CD4-positive, alpha-beta memory T cell (primary cell): ENCODE measurements at regions not wholly inside any gene's neighbourhood (a gene's known extent, or its start where the extent isn't known, plus 50 kb on each side); places are given as distances from the start of the nearest gene placed in this dataset.

Source experiments
- CTCF ChIA-PET: fragments of 350-600 bp; sonication (Branson Sonifier 250); formaldehyde crosslinking; loops from one replicate; lab custom pipeline; 2021; ENCODE audit warnings: inconsistent platforms; ENCODE audit not compliant: partially characterized antibody; lab: Charles Lee
- POLR2A ChIA-PET: fragments of 350-600 bp; sonication (Branson Sonifier 250); formaldehyde crosslinking; loops from one replicate; lab custom pipeline; 2021; ENCODE audit not compliant: partially characterized antibody; lab: Charles Lee
- DNase-seq, 5 donors: peaks; one replicate each; pipeline versions ENCODE4 v3.0.0 to v3.0.0-alpha.2; 2020 to 2022; ENCODE audit warnings: mixed read lengths in 1 of 5
- H3K27ac ChIP-seq: one replicate; pipeline ENCODE4 v1.7.0; 2013; ENCODE audit warnings: low read depth, low read length
- H3K27me3 ChIP-seq: 2 replicates; pipeline ENCODE4 v1.7.0; 2013; ENCODE audit warnings: mild to moderate bottlenecking, low read length, moderate library complexity; ENCODE audit not compliant: insufficient read depth
- H3K36me3 ChIP-seq: 2 replicates; pipeline ENCODE4 v1.7.0; 2013; ENCODE audit warnings: mild to moderate bottlenecking, low read length, moderate library complexity; ENCODE audit not compliant: insufficient read depth
- H3K4me1 ChIP-seq: 2 replicates; pipeline ENCODE4 v1.7.0; 2013; ENCODE audit warnings: mild to moderate bottlenecking, low read length, moderate library complexity; ENCODE audit not compliant: insufficient read depth
- H3K4me3 ChIP-seq, 2 donors: one replicate each; pipeline ENCODE4 v1.7.0; 2013; ENCODE audit warnings: low read length in 2 of 2, mild to moderate bottlenecking in 1 of 2
- H3K9me3 ChIP-seq, 2 donors: one replicate each; pipeline ENCODE4 v1.7.0; 2013; ENCODE audit warnings: low read length in 2 of 2, control low read depth in 1 of 2; ENCODE audit not compliant: control insufficient read depth in 1 of 2
- H3K27ac Mint-ChIP-seq, 7 donors: one replicate each; pipeline ENCODE4 v1.8.0; 2020 to 2021; ENCODE audit warnings: mixed read lengths in 7 of 7, mild to moderate bottlenecking in 6 of 7, inconsistent platforms in 3 of 7, moderate library complexity in 3 of 7
- H3K27me3 Mint-ChIP-seq, 2 donors: one replicate each; pipeline ENCODE4 v1.8.0; 2020 to 2021; ENCODE audit warnings: mixed read lengths in 2 of 2
- H3K36me3 Mint-ChIP-seq, 2 donors: one replicate each; pipeline ENCODE4 v1.8.0; 2020 to 2021; ENCODE audit warnings: mixed read lengths in 2 of 2, inconsistent platforms in 1 of 2, mild to moderate bottlenecking in 1 of 2
- H3K4me1 Mint-ChIP-seq, 4 donors: one replicate each; pipeline ENCODE4 v1.8.0; 2020 to 2021; ENCODE audit warnings: mixed read lengths in 4 of 4, mild to moderate bottlenecking in 1 of 4
- H3K4me3 Mint-ChIP-seq, 8 donors: one replicate each; pipeline ENCODE4 v1.8.0; 2020 to 2021; ENCODE audit warnings: mixed read lengths in 8 of 8, mild to moderate bottlenecking in 7 of 8, moderate library complexity in 6 of 8, inconsistent platforms in 3 of 8
- H3K9me3 Mint-ChIP-seq, 8 donors: one replicate each; pipeline ENCODE4 v1.8.0; 2020 to 2021; ENCODE audit warnings: mixed read lengths in 8 of 8, mild to moderate bottlenecking in 5 of 8, inconsistent platforms in 3 of 8, moderate library complexity in 1 of 8
- intact Hi-C: fragments of 100-400 bp; cut with micrococcal nuclease; formaldehyde crosslinking; loops from one replicate; pipeline ENCODE4 v1.15.1; 2023

DNA sequence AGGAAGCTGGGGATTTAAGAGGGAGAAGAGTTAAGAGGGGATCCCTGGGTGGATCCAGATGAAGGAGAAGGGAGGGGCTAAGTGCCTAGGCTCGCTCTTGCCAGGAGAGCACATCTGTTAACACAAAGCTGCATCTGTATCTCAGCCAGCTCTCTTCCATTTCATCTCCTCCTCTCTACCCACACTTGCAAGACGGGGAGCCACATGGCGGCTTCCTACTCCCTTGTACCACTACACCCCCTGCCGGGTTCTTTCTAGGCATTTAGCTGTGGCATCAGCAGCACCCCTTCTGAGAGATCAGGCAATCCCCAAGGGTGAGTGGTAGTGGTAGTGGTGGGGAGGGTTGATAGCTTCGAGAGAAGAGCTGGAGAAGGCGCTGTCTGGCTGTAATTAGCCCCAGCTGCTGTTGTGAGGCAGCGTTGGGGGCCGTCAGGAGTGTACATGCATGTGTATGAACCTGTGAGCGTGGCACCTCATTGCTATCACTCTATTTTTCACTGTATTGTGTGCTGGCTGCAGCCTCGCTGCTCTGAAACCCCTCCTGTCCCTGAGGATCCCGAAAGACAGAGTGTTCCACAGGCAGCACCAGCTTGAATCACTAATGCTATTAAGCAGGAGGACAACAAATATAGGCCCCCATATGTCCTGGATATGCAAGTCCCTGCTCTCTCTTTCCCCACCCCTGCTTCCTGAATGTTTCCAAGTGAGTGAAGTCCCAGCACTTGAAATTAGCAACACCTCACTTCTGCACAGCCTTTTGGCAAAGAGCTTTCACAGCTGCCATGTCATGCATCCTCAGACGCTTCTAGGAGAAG, 73.7 kb downstream of the RTL9 start:
- H3K27ac Mint-ChIP-seq, result no peak overlapping the region
- Histone ChIP-seq H3K4me1 (no peaks in the 10 kb centered on the region), H3K36me3 (no peaks in the 10 kb centered on the region), H3K9me3 (no peaks in the 10 kb centered on the region), H3K27me3 (no peaks in the 10 kb centered on the region), H3K4me3 (no peak overlapping the region), H3K27ac (no peak overlapping the region)
- no peaks in the 10 kb centered on the region for H3K4me1 Mint-ChIP-seq
- ChIA-PET POLR2A (no interaction called here), CTCF (no interaction called here)
- no peaks in the 10 kb centered on the region for H3K9me3 Mint-ChIP-seq
- DNase-seq, result no peak
- peaks cover 2 to 9% of the 10 kb centered on the region in 2 donors for H3K27me3 Mint-ChIP-seq
- intact Hi-C loops, result no loop called here
- no peaks in the 10 kb centered on the region for H3K36me3 Mint-ChIP-seq
- H3K4me3 Mint-ChIP-seq, result no peak overlapping the region

DNA sequence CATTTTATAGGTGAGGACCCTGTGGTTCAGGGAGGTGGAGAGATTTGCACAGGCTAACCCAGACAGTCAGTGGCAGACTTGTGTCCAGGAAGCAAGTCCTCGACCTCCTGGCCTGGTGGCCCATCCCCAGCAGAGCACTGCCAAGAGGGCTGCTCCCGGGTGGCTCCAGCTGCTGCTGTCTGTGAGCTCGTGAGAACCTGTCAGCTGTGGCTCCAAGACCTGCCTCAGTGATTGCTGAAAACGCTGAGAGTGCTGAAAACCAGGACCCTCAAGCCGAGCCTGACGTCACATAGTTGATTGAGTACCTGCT, 74.2 kb downstream of the RTL9 start:
- no peaks in the 10 kb centered on the region for H3K36me3 ChIP-seq
- Mint-ChIP-seq H3K9me3 (no peaks in the 10 kb centered on the region), H3K4me3 (no peak overlapping the region), H3K27ac (no peak overlapping the region), H3K36me3 (no peaks in the 10 kb centered on the region), H3K27me3 (peaks cover 2 to 9% of the 10 kb centered on the region in 2 donors), H3K4me1 (no peaks in the 10 kb centered on the region)
- H3K27me3 ChIP-seq, result no peaks in the 10 kb centered on the region
- DNase-seq, result no peak
- ChIA-PET POLR2A (no interaction called here), CTCF (no interaction called here)
- H3K4me3 ChIP-seq, result no peak overlapping the region
- H3K4me1 ChIP-seq, result no peaks in the 10 kb centered on the region
- intact Hi-C loops, result no loop called here
- no peaks in the 10 kb centered on the region for H3K9me3 ChIP-seq
- no peak overlapping the region for H3K27ac ChIP-seq

DNA sequence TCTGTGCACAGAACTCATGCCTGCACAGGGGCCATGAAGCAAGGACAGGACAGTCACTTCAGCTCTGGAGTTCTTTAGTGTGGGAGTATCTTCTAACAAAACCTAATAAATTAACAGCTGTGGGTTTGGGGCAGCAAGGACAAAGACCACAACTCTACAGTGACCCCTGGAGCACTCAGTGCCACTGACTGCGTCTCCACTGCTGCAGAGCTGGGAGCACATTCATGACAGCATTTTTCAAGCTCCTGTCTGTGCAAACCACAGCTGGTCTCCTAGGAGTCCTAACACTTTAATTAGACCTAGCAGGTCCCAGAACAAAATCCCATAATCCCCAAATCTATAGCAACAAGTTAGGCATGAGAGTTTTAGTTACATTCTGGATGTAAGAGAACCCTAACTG, 76.5 kb downstream of the RTL9 start:
- Mint-ChIP-seq H3K9me3 (no peaks in the 10 kb centered on the region), H3K4me1 (no peaks in the 10 kb centered on the region), H3K27ac (no peak overlapping the region), H3K36me3 (no peaks in the 10 kb centered on the region), H3K4me3 (no peak overlapping the region), H3K27me3 (peaks cover 5% of the 10 kb centered on the region in 2 donors)
- Histone ChIP-seq H3K27ac (no peak overlapping the region), H3K4me1 (no peaks in the 10 kb centered on the region), H3K4me3 (no peak overlapping the region), H3K36me3 (no peaks in the 10 kb centered on the region), H3K9me3 (no peaks in the 10 kb centered on the region), H3K27me3 (no peaks in the 10 kb centered on the region)
- ChIA-PET POLR2A (no interaction called here), CTCF (no interaction called here)
- intact Hi-C loops, result no loop called here
- no peak for DNase-seq

DNA sequence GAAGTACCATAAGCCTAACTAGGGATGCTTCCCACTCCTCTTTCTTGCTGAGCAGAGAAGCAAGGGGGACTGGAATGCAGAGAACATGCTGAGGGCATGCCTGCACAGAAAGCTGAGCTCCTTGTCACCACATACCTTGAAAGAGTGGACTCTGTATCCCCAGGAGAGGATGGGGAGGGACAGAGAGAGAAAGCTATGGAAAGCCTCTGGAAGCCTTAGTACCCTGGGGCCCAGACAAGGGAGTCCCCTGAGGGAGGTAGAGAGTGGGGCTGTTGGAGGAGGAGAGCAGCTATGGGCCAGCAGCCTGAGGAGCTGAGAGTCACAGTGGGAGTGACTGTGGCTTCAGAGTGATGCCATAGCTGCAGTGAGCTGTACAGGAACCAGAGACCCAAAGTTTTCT, 77.9 kb downstream of the RTL9 start:
- Mint-ChIP-seq H3K9me3 (no peaks in the 10 kb centered on the region), H3K36me3 (no peaks in the 10 kb centered on the region), H3K27me3 (peaks cover 4 to 5% of the 10 kb centered on the region in 2 donors), H3K4me3 (no peak overlapping the region), H3K4me1 (no peaks in the 10 kb centered on the region), H3K27ac (peak overlapping the region in 1 of 7 donors; percentile 75)
- H3K4me1 ChIP-seq, result no peaks in the 10 kb centered on the region
- POLR2A ChIA-PET, result no interaction called here
- H3K27ac ChIP-seq, result no peak overlapping the region
- H3K27me3 ChIP-seq, result no peaks in the 10 kb centered on the region
- intact Hi-C loops, result no loop called here
- H3K36me3 ChIP-seq, result no peaks in the 10 kb centered on the region
- no peak for DNase-seq
- H3K9me3 ChIP-seq, result no peaks in the 10 kb centered on the region
- no peak overlapping the region for H3K4me3 ChIP-seq
- CTCF ChIA-PET, result no interaction called here

DNA sequence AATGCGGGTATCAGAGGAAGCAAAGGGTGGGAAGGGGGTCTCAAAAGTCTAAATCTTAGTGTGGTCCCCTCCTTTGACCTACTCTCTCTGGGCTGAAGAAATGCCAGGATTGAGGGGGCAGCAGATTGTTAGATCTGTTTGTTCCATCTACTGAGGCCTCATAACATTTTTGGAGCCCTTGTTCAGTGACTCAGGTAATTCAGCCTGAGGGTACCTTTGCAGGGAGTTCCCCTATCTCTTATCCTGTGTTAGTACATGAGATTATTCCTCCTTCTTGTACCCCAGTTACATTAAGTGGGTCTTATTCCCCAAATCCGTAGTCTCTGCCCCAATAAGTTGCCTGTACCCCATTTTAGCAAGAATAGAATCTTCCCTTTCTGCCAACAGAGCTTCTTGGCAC, 79.0 kb downstream of the RTL9 start:
- Mint-ChIP-seq H3K36me3 (no peaks in the 10 kb centered on the region), H3K9me3 (no peaks in the 10 kb centered on the region), H3K27me3 (peaks cover 2 to 5% of the 10 kb centered on the region in 2 donors), H3K4me1 (no peaks in the 10 kb centered on the region), H3K27ac (no peak overlapping the region), H3K4me3 (no peak overlapping the region)
- H3K27me3 ChIP-seq, result no peaks in the 10 kb centered on the region
- no peaks in the 10 kb centered on the region for H3K4me1 ChIP-seq
- POLR2A ChIA-PET, result no interaction called here
- H3K9me3 ChIP-seq, result no peaks in the 10 kb centered on the region
- no peak overlapping the region for H3K27ac ChIP-seq
- no peak overlapping the region for H3K4me3 ChIP-seq
- CTCF ChIA-PET, result no interaction called here
- DNase-seq, result no peak
- intact Hi-C loops, result no loop called here
- no peaks in the 10 kb centered on the region for H3K36me3 ChIP-seq

DNA sequence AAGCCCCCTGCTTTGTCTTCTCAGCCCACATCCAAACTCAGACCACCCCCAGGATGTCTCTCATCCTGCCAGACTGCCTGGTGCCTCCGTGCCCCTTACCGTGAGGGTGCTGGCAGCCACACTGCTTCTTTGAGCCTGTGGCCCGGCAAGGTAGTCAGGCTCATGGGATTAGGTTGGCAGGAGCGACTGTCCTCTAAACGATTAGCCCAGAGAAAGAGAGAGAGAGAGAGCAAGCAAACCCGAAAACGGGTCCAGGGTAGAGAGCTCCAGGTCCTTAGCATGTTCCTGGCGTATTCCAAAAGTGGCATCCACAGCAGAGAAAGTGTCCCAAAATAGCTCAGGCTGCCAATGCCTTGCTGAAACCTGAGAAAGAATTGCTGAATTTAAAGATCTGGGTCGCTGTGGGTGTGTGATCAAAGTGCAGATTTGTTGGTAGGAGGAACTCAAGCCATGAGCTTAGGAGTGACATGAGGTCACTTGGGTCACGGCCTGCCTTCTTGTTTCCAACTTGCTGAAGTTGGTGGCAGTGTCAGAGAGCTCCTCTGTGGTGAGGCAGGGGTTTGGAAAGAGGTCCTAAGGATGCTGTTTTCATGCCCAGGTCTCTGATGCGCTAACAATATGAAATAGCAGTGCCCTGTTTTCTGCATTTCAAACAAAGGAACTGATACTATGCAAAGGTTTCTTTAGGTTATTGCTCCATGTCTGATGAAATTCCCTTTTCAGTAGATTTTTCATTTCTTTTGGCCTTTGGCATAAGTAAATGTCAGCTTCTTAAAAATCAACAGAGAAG, 81.6 kb downstream of the RTL9 start:
- Mint-ChIP-seq H3K27me3 (peaks cover 0 to 12% of the 10 kb centered on the region in 2 donors), H3K4me3 (no peak overlapping the region), H3K4me1 (no peaks in the 10 kb centered on the region), H3K36me3 (no peaks in the 10 kb centered on the region), H3K27ac (peak overlapping the region in 1 of 7 donors; percentile 44), H3K9me3 (no peaks in the 10 kb centered on the region)
- Histone ChIP-seq H3K4me3 (no peak overlapping the region), H3K9me3 (no peaks in the 10 kb centered on the region), H3K36me3 (no peaks in the 10 kb centered on the region), H3K27me3 (no peaks in the 10 kb centered on the region), H3K27ac (no peak overlapping the region), H3K4me1 (no peaks in the 10 kb centered on the region)
- DNase-seq, result no peak
- intact Hi-C loops, result no loop called here
- POLR2A ChIA-PET, result no interaction called here
- CTCF ChIA-PET, result interaction anchor here (2.1 kb wide), 1 partner anchor 407 kb away, joined by 4 read pairs; no protein-coding TSS in a partner anchor

DNA sequence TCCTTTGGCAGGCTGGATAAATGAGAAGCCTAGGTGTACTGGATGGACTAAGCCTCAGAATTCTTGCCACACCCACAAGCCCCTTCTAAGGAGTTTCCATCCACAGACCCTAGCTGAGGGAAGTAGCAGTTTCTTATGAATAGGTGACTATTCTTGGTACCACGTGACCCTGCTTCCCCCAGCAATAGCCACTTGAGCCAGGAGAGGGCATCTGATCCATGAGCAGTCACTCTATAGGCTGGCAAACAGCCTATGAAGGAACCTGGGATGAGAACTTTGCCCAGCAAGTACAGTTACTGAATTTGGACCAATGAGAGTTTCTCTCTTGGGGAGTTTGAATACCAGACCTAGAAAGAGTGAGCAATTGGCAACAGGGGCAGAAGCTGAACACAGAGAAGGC, 84.0 kb downstream of the RTL9 start:
- H3K36me3 Mint-ChIP-seq, result no peaks in the 10 kb centered on the region
- no peak for DNase-seq
- no peaks in the 10 kb centered on the region for H3K36me3 ChIP-seq
- no peaks in the 10 kb centered on the region for H3K4me1 Mint-ChIP-seq
- intact Hi-C loops, result no loop called here
- H3K27me3 Mint-ChIP-seq, result peaks cover 0 to 14% of the 10 kb centered on the region in 2 donors
- no peaks in the 10 kb centered on the region for H3K9me3 Mint-ChIP-seq
- no peaks in the 10 kb centered on the region for H3K9me3 ChIP-seq
- H3K27ac Mint-ChIP-seq, result no peak overlapping the region
- ChIA-PET CTCF (no interaction called here), POLR2A (no interaction called here)
- H3K4me3 Mint-ChIP-seq, result no peak overlapping the region
- no peak overlapping the region for H3K4me3 ChIP-seq
- no peaks in the 10 kb centered on the region for H3K27me3 ChIP-seq
- H3K4me1 ChIP-seq, result no peaks in the 10 kb centered on the region
- H3K27ac ChIP-seq, result no peak overlapping the region
